OCI-LY1 (cell line): ENCODE measurements at regions not wholly inside any gene's neighbourhood (a gene's known extent, or its start where the extent isn't known, plus 50 kb on each side); places are given as distances from the start of the nearest gene placed in this dataset.

Experiments
- H2AFZ ChIP-seq: fragments of 200-600 bp; sonication (generic), shearing (Covaris generic); 2 replicates; pipeline ENCODE4 v1.6.0; 2014; ENCODE audit warnings: antibody characterized with exemption, mild to moderate bottlenecking, low read length
- H3F3A ChIP-seq: fragments of 200-600 bp; sonication (generic), shearing (Covaris generic); 2 replicates; pipeline ENCODE4 v1.6.0; 2014; ENCODE audit warnings: mild to moderate bottlenecking, antibody characterized with exemption, low read length, moderate library complexity; ENCODE audit not compliant: insufficient read depth
- H3K27ac ChIP-seq: fragments of 200-600 bp; sonication (generic); 2 replicates; pipeline ENCODE4 v1.5.1; 2014; ENCODE audit warnings: low read length, mixed run types, mild to moderate bottlenecking, low read depth; ENCODE audit not compliant: poor library complexity, severe bottlenecking
- H3K27me3 ChIP-seq: fragments of 200-600 bp; sonication (generic); 2 replicates; pipeline ENCODE4 v1.6.0; 2014; ENCODE audit warnings: antibody characterized with exemption, mild to moderate bottlenecking, low read length, moderate library complexity; ENCODE audit not compliant: insufficient read depth
- H3K36me3 ChIP-seq: fragments of 200-600 bp; sonication (generic); 2 replicates; pipeline ENCODE4 v1.6.1; 2014; ENCODE audit warnings: mild to moderate bottlenecking, antibody characterized with exemption, low read length, moderate library complexity, mixed read lengths; ENCODE audit not compliant: insufficient read depth
- H3K4me1 ChIP-seq: fragments of 200-600 bp; sonication (generic); 2 replicates; pipeline ENCODE4 v1.5.1; 2014; ENCODE audit warnings: mild to moderate bottlenecking, low read length, moderate library complexity; ENCODE audit not compliant: insufficient read depth, severe bottlenecking
- H3K4me2 ChIP-seq: fragments of 200-600 bp; sonication (generic), shearing (Covaris generic); 2 replicates; pipeline ENCODE4 v1.6.1; 2014; ENCODE audit warnings: low read length
- H3K4me3 ChIP-seq: fragments of 200-600 bp; sonication (generic); 2 replicates; pipeline ENCODE4 v1.5.1; 2014; ENCODE audit warnings: low read length, low read depth, mild to moderate bottlenecking, mixed read lengths; ENCODE audit not compliant: poor library complexity, severe bottlenecking
- H3K79me2 ChIP-seq: fragments of 200-600 bp; shearing (Covaris generic); 2 replicates; pipeline ENCODE4 v1.6.1; 2016; ENCODE audit warnings: mixed run types, low read length, mixed read lengths; ENCODE audit not compliant: insufficient read depth
- H3K9ac ChIP-seq: fragments of 200-600 bp; sonication (generic), shearing (Covaris generic); 2 replicates; pipeline ENCODE4 v1.6.1; 2014; ENCODE audit warnings: mild to moderate bottlenecking, low read length, mixed read lengths
- H3K9me2 ChIP-seq: fragments of 200-600 bp; sonication (generic), shearing (Covaris generic); 2 replicates; pipeline ENCODE4 v1.6.1; 2014; ENCODE audit warnings: low read depth, mild to moderate bottlenecking, low read length, mixed read lengths
- H3K9me3 ChIP-seq: fragments of 200-600 bp; shearing (Covaris generic); 2 replicates; pipeline ENCODE4 v1.6.1; 2014; ENCODE audit warnings: low read length, mixed read lengths
- H4K20me1 ChIP-seq: fragments of 200-600 bp; sonication (generic), shearing (Covaris generic); 2 replicates; pipeline ENCODE4 v1.6.0; 2016; ENCODE audit warnings: mild to moderate bottlenecking, low read length; ENCODE audit not compliant: insufficient read depth
- CTCF ChIP-seq: fragments of 200-600 bp; sonication (generic), shearing (Covaris generic); IDR thresholded peaks from 2 replicates; pipeline ENCODE4 v1.5.1; 2017; ENCODE audit warnings: mild to moderate bottlenecking, antibody characterized with exemption, low read length, moderate library complexity, mixed read lengths
- EZH2 ChIP-seq: fragments of 200-600 bp; sonication (generic), shearing (Covaris generic); IDR thresholded peaks from 2 replicates; pipeline ENCODE4 v1.8.0; 2017; ENCODE audit warnings: borderline replicate concordance, mixed run types, mild to moderate bottlenecking, antibody characterized with exemption, low read length, moderate library complexity, mixed read lengths

GRCh38 chr20:7359739-7360138 lies 580.5 kb downstream of the HAO1 start:
- no peaks in the 10 kb centered on the region for H3K79me2 ChIP-seq
- no peak overlapping the region for H3K4me2 ChIP-seq
- H3F3A ChIP-seq, result no peaks in the 10 kb centered on the region
- no peaks in the 10 kb centered on the region for H3K9me3 ChIP-seq
- H3K27me3 ChIP-seq, result no peaks in the 10 kb centered on the region
- H4K20me1 ChIP-seq, result no peaks in the 10 kb centered on the region
- H3K36me3 ChIP-seq, result no peaks in the 10 kb centered on the region
- no peak overlapping the region for H2AFZ ChIP-seq
- no peak overlapping the region for H3K9ac ChIP-seq
- no peak overlapping the region for H3K27ac ChIP-seq
- H3K4me3 ChIP-seq, result no peak overlapping the region
- TF ChIP-seq EZH2 (no peak), CTCF (no peak)
- no peaks in the 10 kb centered on the region for H3K9me2 ChIP-seq
- H3K4me1 ChIP-seq, result no peaks in the 10 kb centered on the region

GRCh38 chr20:7361321-7361720 lies 578.9 kb downstream of the HAO1 start:
- Histone ChIP-seq H3K79me2 (no peaks in the 10 kb centered on the region), H3K27ac (no peak overlapping the region), H3K9me3 (no peaks in the 10 kb centered on the region), H3K4me3 (no peak overlapping the region), H2AFZ (no peak overlapping the region), H3K27me3 (no peaks in the 10 kb centered on the region), H4K20me1 (no peaks in the 10 kb centered on the region), H3K4me1 (no peaks in the 10 kb centered on the region), H3K4me2 (no peak overlapping the region), H3K36me3 (no peaks in the 10 kb centered on the region), H3K9ac (no peak overlapping the region), H3K9me2 (no peaks in the 10 kb centered on the region), H3F3A (no peaks in the 10 kb centered on the region)
- TF ChIP-seq EZH2 (no peak), CTCF (no peak)

- Histone ChIP-seq H3F3A (no peaks in the 10 kb centered on the region), H2AFZ (no peak overlapping the region)
Observed at GRCh38 chr20:7361931-7362330, 578.3 kb downstream of the HAO1 start.

More at GRCh38 chr20:7361931-7362330, 578.3 kb downstream of the HAO1 start:
- H4K20me1 ChIP-seq, result no peaks in the 10 kb centered on the region
- no peak overlapping the region for H3K27ac ChIP-seq
- no peaks in the 10 kb centered on the region for H3K9me3 ChIP-seq
- no peaks in the 10 kb centered on the region for H3K4me1 ChIP-seq
- no peaks in the 10 kb centered on the region for H3K36me3 ChIP-seq
- no peaks in the 10 kb centered on the region for H3K27me3 ChIP-seq
- TF ChIP-seq CTCF, result no peak
- no peak for TF ChIP-seq EZH2
- no peak overlapping the region for H3K9ac ChIP-seq
- H3K79me2 ChIP-seq, result no peaks in the 10 kb centered on the region
- no peak overlapping the region for H3K4me2 ChIP-seq
- H3K9me2 ChIP-seq, result no peaks in the 10 kb centered on the region
- no peak overlapping the region for H3K4me3 ChIP-seq
